ENCODE measurements at regions not wholly inside any gene's neighbourhood (a gene's known extent, or its start where the extent isn't known, plus 50 kb on each side); places are given as distances from the start of the nearest gene placed in this dataset.

DNA sequence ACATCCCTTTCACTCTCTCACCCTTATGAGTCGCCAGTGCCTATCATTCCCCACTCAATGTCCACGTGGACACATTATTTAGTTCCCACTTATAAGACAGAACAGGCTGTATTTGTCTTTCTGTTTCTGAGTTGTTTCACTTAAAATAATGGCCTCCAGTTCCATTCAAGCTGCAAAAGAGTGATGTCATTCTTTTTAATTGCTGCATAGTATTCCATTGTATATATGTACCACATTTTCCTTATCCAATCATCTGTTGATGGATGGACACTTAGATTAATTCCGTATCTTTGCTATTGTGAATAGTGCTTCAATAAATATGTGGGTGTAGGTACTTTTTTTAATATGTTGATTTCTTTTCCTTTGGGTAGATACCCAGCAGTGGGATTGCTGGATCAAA, 79.1 kb downstream of the ZNF365 start:
- DNase-seq, result no peak

DNA sequence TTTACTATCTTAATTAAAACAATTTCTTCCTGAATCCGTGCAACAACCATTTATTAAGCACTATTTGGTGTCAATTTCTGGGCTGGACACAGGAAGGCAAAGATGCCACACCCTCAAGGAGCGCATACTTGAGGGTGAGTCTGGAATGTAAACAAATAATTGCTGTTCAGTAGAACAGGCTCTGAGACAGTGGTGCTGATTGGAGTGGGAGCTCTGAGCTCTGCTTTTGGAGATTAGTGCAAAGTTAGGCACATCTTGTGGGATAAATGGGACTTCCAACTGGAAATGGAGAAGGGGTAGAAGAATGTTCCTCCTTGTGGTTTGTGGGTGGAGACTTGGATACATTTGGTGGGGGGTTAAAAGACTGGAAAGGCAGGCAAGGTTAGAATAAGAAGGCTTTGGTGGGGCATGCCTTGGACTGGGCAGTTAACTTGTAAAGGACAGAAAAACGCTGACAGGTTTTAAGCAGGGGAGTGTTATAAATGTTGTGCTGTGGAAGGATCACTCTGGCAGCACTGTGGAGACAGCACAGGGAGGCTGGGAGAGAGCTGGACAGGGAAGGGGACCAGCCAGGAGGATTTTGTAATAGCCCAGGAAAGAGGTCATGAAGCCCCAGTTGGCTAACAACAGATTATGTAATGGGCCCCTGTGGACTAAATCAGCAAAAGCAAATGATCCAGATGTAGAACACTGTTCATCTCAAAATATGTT, 80.7 kb downstream of the ZNF365 start:
- DNase-seq, result no peak

DNA sequence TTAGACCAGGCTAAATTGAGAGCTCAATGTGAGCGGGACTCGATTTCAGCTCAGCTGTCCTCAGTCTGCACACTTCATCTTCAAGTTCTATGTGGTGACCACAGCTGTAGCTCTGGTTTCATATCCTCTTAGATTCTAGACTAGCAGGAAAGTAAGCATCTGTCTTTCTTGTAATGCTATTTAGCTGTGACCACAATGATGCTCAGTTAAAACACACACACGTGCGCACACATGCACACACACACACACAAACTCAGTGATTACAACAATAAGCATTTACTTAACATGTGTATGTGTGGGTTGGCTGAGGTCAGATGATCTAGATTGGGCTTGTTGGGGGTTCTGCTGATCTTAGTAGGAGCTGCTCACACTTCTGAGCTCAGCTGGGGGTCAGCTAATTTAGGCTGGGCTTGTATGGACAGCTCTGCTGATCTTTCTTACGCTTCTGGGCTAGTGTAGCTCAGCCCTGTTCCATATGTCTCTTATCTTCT, 82.5 kb downstream of the ZNF365 start:
- no peak for DNase-seq

DNA sequence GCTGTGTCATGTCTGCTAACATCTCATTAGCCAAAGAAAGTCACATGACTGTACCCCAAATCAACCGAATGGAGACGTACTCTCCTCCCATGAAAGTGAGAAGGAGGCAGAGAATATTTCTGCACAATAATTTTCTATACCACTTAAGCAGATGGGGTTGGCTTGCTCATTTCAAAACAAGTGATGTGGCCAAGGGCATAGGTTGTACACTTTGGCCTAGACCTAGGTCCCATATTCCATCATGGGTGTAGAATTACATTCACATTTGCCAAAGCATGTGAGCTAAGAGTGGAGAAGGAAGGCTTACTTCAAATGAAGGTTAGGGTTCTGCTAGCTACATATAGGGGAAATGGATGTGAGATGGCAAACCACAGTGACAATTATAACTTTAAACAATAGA, 83.0 kb downstream of the ZNF365 start:
- no peak for DNase-seq

DNA sequence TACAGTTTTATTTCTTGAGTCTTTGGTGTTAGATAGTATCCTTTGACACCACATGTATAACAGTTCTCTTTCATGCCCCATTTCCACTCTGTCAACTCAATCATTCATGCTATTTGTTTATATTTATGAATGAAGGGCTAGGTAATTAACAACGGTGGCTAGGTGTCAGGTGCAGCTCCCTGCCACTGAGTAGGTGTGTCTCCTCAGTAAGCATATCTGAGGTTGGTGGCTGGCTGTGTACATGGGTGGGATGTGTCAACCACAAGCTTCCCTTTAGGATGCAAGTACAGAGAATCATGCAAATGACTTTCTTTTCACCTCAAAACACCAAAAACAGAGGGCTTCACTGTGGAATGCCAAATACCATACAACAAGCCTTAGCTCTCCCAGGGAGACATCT, 83.4 kb downstream of the ZNF365 start:
- DNase-seq, result no peak

DNA sequence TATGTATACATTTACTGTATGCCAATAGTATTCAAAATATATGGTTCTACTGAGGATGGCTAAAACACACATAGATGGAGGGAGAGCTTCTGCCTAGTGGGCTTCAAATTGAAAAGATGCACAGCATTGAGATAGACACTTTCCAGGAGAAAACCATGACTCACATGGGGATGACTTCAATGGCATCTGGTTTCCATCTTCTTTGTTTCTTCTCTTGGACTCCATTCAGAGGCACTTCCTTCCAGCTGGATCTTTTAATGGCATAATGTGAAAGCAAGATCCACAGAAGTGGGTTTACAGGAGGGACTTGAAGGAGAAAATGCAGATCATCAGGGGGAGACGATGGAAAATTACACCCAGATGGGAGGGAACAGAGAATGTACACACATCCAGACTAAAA, 84.9 kb downstream of the ZNF365 start:
- no peak for DNase-seq

DNA sequence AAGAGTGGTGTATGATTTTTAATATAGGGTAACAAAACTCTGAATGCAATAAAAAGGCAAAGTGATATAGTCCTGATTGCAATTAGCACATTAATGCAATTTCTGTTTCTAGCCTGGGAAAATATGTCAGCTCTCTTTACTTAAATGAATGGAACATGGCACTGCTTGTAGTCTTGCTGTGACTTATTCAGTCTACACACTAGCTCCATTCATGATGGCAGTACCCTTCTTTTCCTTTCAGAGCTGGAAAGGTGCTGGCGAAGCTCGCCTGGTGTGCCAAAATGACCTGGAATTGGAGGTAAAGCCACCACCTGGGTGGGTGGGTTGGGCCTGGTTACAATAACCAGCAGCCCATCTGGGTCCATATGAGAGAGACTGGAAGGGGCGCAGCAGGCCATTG, 85.3 kb downstream of the ZNF365 start:
- no peak for DNase-seq

DNA sequence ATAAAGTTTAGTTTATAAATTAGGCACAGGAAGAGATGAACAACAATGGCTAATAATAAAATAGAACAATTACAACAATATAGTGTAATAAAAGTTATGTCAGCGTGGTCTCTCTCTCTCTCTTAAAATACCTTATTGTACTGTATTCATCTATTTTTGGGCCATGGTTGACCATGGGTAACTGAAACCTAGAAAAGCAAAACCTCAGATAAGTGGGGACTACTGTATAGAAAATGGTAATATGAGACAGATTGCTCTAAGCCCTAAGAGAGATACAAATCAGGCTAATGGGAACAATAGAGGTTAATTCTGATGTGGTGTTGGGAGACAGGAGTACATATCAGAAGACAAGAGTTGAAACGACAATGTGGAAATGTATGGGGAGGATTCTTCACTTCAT, 86.2 kb downstream of the ZNF365 start:
- no peak for DNase-seq

DNA sequence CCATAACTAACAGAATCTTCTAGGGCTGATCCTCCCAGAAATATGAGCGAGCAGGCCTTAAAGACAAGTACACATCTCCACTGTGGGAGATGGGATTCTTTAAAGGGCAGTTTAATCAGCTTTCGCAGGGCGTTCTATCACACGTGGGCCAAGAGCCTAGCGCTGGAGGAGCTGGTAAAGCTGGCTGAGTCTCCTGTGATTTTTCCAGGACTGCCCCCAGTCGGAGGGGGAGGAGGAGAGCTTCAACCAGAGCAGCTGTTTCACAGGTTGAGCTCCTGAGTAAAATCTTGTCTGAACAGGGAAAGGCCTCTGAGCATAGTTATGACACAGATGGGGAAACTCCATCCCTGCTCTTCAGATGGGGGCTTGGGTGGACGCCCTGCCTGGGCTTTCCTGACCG, 87.0 kb downstream of the ZNF365 start:
- no peak for DNase-seq

DNA sequence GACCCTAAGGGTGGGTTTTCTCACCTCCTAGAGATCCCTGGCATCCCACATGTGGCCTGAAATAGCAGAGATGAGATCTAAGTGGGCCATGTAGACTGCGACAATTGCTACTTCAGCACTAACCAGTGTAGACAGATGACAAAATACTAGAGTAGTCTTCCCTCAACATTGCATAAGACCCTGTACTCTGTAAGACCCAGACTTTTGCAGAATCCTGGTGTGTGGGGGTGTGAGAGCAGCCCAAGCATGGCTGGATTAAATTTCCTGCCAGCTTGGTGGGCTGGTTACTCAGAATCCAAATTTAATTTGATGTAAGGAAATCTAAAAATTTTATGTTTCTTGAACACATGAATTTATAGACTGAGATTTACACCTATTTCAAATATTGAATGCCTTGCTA, 88.3 kb downstream of the ZNF365 start:
- no peak for DNase-seq

DNA sequence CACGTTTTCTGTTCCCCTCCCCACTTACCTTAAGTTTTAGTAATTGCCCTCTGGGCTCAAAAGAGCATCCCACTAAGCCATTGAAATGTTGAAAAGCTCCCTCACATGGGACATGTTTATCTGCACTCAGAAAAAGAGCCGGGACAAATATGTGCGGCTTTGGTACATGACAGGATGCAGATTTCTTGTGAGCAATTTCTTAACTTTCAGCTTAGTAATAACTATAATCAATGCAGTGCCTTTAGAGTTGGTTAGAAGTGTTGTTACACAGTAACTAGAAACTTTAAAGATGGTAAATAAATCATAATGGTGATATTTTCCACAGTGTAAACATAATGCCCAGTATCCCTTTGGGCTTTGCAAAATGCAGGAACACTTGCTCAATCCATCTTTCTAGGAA, 89.2 kb downstream of the ZNF365 start:
- DNase-seq, result no peak

DNA sequence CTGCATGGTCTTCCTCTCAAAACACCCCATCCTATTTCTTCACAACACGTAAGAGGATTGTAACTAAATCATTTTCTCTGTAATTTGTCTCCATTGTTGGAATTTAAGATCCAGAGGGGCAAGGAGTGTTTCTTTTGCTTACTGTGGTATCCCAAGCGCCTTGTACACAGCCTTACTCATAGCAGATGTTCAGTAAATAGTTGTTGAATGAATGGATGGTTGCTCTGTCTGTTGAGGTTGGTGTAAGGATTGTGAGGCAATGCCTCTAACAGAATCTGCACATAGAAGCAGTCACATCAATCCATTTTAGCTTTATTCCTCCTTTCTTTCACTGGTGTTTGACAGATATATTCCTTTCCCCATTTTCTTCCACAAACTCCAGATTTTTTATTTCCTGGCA, 90.1 kb downstream of the ZNF365 start:
- DNase-seq, result no peak

DNA sequence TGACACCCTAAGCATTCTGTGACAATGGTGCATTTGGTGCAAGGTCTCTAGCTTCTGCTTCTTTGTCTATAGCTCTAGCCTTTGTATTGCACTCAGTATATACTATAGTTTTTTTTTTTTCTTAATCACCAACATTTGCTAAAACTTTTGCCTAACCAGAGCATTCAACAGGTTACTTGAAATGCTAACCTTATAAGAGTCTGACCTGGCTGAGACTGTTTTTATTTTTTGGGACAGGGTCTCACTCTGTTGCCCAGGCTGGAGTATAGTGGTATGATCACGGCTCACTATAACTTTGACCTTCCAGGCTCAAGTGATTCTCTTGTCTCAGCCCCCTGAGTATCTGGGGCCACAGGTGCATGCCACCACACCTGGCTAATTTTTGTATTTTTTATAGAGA, 92.4 kb downstream of the ZNF365 start:
- DNase-seq, result no peak

DNA sequence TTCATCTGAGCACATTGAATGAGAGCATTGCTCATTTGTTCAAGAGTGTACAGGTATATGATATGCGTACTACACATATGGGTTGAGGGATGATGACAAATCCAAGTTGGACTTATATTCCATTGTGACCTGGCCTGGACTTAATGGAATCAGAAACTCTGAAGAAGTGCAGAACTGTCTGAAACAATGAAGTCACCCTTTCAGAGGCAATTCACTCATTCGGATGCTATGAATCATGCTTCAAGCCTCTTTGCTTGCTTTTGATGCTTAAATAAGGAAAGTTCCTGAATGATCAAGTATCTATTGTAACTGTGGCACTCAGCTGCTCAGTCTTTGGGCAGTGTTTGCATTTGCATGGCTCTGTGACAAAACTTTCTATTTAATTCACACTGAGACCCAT, 93.4 kb downstream of the ZNF365 start:
- DNase-seq, result no peak

DNA sequence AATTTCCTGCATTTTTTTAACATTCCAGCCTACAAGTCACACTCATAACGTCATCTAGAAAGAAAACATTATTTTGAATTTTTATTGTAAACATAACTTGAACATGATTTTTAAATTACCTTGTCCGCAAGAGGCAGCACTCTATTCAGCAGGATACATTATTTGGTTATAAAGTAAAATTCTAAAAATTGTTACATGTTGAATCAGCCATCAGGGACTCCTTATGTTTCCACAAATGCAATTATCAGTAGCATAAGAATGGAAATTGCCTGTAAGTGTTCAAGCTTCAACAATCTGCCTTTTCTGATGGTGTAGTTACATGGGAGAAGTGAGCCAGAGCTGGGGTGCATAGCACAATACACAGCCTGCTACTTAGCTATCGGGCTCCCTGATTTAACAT, 97.5 kb downstream of the ZNF365 start:
- DNase-seq, result no peak

DNA sequence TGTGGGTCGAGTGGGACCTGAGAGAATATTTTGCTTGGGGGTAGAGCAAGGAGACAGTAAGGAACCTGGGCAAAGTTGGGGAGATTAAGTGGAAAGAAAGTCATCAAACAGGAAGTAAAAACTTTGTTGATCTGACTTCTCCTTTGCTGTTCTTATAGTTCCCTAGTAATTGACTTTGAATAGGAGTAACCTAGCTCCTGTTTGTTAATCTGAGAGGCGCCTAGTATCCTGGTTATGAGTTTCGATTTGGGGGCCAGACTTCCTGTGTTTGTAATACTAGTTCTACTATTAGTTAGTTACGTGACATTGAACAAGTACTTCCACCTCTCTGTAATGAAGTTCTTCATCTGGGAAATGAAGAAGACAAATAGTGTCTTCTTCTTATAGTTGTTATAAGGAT, 99.1 kb downstream of the ZNF365 start:
- no peak for DNase-seq

DNA sequence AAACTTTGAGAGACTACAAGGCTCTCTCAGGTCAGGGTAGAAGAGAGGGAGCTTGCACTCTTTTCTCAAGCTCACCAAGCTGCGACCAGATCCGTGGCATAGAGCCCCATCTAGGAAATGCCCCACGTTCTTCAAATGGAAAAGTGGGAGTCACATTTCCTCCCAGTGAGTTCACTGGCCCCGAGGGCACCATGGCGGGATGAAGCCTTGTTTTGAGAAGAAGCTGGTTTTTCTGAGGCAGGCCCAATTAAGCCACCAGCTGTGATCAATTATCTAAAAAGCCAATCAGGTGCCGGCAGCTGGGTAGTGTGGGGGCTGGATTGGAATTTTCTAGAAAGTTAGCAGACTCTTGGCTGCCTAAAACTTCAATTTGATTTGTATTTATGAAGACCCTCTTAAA, 101.4 kb downstream of the ZNF365 start:
- DNase-seq, result no peak

DNA sequence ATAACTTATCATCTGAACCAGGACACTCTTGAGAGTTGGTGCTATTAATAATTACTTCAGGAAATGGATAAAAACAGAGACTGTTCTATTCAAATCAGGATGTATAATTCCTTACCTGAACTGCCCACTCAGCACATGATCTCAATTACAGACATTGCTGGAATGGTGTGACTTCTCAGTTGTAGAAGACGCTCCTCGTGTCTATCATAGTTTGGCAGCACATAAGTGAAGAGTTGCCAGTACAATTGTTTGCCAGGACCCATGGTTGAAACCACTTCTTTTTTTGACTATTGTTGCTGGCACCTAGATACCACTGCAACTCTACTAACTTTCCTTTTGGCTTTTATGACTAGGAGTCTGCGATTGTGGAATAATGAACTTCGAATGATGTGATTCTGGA, 105.4 kb downstream of the ZNF365 start:
- no peak for DNase-seq

DNA sequence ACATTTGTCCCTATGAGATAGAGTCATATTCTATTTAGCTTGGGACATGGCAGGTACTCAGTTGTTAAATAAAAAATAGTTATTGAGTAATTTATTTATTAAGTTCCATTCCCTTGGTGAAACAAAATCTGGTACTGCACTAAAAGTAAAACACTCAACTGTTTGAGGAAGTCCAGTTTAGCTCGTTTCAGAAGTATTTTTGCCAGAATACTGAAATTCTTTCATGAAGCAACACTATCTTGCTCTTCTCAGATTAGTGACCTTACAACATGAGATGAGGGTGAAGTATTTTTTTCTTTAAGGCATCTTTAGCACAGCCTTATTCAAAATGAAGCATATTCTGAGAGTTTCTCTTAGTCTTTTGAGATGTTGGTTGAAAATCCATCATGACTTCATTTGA, 106.0 kb downstream of the ZNF365 start:
- no peak for DNase-seq

DNA sequence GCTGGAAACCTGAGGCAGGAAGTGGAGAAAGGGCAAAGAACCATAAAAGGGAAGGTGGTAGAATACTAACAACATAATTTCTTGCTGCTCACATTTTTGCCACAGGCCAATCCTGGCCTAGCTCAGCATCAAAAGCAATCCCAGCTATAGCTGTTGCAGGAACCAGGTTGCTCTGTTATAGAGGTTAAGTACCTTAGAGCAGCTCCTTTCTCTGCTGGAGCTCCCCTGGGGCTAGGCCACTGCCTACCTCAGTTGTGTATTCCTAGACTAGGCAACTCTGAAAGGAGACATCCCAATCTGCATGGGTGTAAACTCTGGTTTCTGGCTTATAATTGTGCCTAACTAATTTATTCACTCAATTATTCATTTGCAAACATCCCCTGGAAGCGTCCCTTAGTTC, 108.4 kb downstream of the ZNF365 start:
- DNase-seq, result no peak

DNA sequence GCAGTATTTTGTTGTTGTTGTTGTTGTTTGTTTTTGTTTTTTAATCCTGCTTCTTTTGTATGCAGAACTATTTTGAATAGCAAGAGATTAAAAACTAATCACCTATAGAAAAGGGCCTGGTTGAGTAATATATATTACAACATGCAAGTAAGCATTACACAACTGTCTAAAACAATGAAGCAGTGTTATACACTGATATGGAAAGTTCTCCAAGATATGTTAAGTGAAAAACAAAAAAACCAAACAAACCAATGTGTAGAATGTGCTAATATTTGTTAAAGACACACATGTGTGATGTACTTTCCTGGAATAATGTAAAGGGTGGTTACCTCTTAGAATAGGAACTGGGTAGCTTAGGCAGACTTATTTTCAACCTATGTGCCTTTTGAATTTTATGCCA, 117.4 kb downstream of the ZNF365 start:
- no peak for DNase-seq

DNA sequence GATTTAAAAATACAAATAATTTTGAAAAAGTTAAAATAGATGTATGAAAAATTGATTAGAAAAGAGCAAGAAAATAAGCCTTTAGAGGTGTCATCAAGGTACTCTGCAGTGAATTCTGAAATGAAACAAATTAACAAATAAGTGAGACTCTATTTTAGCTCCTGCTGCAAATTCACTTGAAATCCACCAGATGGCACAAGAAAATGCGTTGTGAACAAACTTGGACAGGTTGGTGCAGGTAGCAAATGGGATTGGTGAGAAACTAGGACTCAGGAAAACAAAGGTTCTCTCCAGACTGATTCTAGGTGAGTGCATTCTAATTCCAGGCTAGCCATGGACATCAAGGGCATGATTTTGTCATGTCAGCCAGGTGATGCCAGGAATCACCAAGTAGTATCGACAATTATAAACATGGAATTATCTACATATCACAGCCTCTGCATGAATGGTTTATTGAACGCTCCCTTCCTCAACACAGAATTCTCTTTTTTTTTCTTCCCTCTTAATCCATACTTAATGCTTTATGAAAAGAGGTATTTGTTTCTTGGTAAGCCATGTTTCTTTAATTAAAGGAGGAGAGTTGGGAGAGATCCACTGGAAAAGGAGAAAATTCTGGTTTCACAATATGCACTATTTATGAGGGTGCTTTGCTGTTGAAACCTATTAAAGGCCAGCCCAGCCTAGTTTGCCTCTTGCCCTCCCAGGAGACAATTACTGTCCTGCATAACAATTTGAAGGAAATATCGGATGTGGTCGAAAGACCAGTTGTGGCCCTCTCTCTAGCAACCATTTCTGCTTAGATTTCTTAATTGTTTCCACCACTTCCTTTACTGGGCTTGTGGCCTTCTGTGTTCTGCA, 118.1 kb downstream of the ZNF365 start:
- DNase-seq, result no peak

DNA sequence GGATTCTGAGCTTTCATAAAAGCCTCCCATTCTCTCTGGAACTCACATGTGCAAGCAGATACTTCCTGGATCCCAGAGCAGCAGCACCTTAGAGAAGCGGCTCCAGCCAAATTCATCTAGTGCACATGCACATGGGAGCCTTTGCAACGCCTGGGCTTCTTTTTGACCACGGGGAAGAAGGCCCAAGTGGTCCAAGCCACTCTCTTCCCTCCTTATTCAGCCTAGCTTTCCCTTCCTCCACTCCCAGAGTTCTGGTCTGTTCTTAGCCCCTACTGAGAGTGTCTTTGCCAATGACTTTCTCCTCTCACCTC, 118.7 kb downstream of the ZNF365 start:
- DNase-seq, result no peak

DNA sequence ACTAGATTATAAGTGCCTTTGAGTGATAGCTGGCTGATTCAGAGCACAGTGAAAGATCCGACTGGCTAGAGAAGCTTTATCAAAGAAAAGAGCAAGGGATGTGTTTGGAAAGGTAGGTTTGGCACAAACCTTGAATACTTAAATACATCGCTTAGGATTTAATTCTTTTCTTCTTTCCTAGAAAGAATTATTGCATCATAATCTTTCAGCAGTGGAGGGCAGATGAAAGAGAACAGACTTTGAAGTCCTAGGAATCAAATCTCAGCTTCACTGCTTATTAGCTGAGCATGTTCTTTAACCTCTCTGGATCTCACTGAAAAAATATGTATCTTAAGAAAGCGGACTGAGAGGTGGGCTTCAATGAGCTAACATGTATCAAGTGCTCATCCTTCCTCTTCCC, 122.8 kb downstream of the ZNF365 start:
- DNase-seq, result no peak

DNA sequence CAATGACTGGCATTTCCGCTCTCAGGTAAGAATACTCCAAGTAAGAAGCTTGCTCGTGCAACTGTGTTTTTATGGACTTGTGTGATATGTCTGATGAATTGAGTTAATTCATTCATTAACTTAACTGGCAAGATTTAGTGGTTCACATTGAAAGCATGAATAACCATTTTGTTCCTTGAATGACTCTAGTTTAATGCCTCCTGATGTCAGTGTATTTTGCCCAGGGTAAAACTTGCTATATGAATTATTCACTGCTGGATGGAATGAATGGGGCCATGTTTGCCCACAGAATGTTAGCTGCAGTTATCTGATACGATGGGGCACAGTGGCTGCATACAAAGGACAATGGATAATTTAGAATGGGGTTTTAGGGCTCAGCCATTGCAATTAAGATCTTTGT, 124.1 kb downstream of the ZNF365 start:
- DNase-seq, result no peak

Measured in activated effector memory CD4-positive, alpha-beta T cell treated with anti-CD3 and anti-CD28 coated beads, Interleukin-2, amount 50 U/mL, for 16 hours (primary cell).